Adrenal gland (tissue), 9 donors: ENCODE measurements at regions not wholly inside any gene's neighbourhood (a gene's known extent, or its start where the extent isn't known, plus 50 kb on each side); places are given as distances from the start of the nearest gene placed in this dataset.

Experiments used
- DNase-seq, 7 donors: peaks; one replicate each; pipeline ENCODE4 v3.0.0-alpha.2; 2019 to 2020
- H3K27ac ChIP-seq, 5 donors: fragments of 200-600 bp; sonication (generic) in 4 of 5; 1 replicate in 3 of 5; 2 replicates in 2 of 5; pipeline versions ENCODE4 v1.5.1 to v1.8.0; 2016 to 2020; ENCODE audit warnings: mild to moderate bottlenecking in 1 of 5
- H3K27me3 ChIP-seq: fragments of 200-600 bp; 2 replicates; pipeline ENCODE4 v1.8.0; 2021
- H3K36me3 ChIP-seq, 2 donors: fragments of 200-600 bp; replicated peaks in 1 of 2; 1 replicate in 1 of 2; 2 replicates in 1 of 2; pipeline versions ENCODE4 v1.5.1 to v1.8.0; 2018 to 2022
- H3K4me1 ChIP-seq, 2 donors: fragments of 200-600 bp; replicated peaks in 1 of 2; 1 replicate in 1 of 2; 2 replicates in 1 of 2; pipeline versions ENCODE4 v1.5.1 to v1.8.0; 2018 to 2021
- H3K4me3 ChIP-seq, 4 donors: fragments of 200-600 bp; sonication (generic) in 3 of 4; one replicate each; pipeline ENCODE4 v1.5.1; 2016 to 2018
- H3K9me3 ChIP-seq, 3 donors: fragments of 200-600 bp; sonication (generic) in 1 of 3; replicated peaks in 1 of 3; 1 replicate in 2 of 3; 2 replicates in 1 of 3; pipeline versions ENCODE4 v1.5.1 to v1.8.0; 2016 to 2021
- POLR2A ChIP-seq, 2 donors: fragments of 450-650 bp; IDR thresholded peaks; one replicate each; pipeline ENCODE4 v1.6.1; 2017; ENCODE audit warnings: antibody characterized with exemption in 2 of 2, mild to moderate bottlenecking in 2 of 2, moderate library complexity in 1 of 2
- WGBS, 4 donors: extraction: QIAGEN DNeasy Blood & Tissue Kit in 2 of 4; methylation state at CpG; one replicate each; pipeline versions ENCODE4 v1.1.5 to v1.1.7; 2013 to 2017; 5-methylcytosine and 5-hydroxymethylcytosine counted together
- intact Hi-C, 2 donors: fragments of 100-400 bp; cut with DNase I; formaldehyde crosslinking; loops; one replicate each; pipeline versions ENCODE4 v1.14.1 to v1.15.0; 2022 to 2023
- TF ChIP-seq, protein P1 (sequence below), 6 experiments: fragments of 450-650 bp in 4 of 6; fragments of 200-600 bp in 2 of 6; sonication (generic) in 1 of 6; IDR thresholded peaks; 1 replicate in 5 of 6; 2 replicates in 1 of 6; pipeline versions ENCODE4 v1.5.1 to v1.8.0; 2016 to 2021; ENCODE audit warnings: antibody characterized with exemption in 6 of 6, mild to moderate bottlenecking in 2 of 6, moderate library complexity in 1 of 6
- donor health status: healthy with polysubstance abuse.
- donor health status: Bipolar disorder and iron deficiency.
- donor health status: DM: yes; HTN: yes; CAD: no.
- donor health status: DM: no; HTN: no; CAD: no.
- donor health status: DM: no; HTN: no; CAD: no.

DNA sequence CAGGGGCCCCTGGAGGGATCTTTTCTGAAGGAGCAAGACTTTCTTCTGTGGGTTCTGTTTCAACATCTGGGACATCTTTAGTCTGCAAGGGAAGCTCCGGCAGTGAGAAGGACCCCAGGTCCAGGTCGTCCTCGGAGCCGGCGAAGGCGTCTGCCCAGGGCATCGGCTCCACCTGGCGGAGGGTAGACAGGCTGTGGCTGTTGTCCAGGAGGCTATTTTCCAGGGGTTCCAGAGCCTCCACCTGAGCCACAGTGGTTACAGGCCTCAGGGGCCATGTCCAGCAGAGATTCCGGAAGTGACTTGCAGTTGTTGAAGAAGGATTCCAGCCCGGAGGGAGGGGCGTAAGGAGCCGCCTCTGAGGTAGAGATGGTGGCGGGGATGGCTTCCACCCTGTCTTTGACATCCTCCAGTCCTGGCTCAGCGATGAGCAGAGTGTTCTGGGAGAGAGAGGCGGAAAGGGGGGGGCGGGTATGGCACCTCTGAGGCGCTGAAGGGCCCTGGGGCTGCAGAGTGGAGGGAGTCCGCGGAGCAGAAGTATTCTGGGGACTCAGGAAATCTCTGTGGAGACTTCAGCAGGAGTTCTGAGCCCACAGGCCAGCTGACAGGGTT, 891.3 kb upstream of the LRRTM1 start:
- Histone ChIP-seq H3K4me3 (no peak overlapping the region), H3K27me3 (no peaks in the 10 kb centered on the region), H3K9me3 (no peaks in the 10 kb centered on the region), H3K4me1 (no peaks in the 10 kb centered on the region), H3K27ac (no peak overlapping the region), H3K36me3 (no peaks in the 10 kb centered on the region)
- intact Hi-C loops, result no loop called here
- DNase-seq, result no peak
- TF ChIP-seq POLR2A (IDR thresholded peaks at IDR 0.05), result no peak
- TF ChIP-seq, protein P1, sequence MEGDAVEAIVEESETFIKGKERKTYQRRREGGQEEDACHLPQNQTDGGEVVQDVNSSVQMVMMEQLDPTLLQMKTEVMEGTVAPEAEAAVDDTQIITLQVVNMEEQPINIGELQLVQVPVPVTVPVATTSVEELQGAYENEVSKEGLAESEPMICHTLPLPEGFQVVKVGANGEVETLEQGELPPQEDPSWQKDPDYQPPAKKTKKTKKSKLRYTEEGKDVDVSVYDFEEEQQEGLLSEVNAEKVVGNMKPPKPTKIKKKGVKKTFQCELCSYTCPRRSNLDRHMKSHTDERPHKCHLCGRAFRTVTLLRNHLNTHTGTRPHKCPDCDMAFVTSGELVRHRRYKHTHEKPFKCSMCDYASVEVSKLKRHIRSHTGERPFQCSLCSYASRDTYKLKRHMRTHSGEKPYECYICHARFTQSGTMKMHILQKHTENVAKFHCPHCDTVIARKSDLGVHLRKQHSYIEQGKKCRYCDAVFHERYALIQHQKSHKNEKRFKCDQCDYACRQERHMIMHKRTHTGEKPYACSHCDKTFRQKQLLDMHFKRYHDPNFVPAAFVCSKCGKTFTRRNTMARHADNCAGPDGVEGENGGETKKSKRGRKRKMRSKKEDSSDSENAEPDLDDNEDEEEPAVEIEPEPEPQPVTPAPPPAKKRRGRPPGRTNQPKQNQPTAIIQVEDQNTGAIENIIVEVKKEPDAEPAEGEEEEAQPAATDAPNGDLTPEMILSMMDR (IDR thresholded peaks at IDR 0.05), result no peak
- 89 to 95% (median 92%) methylated on average over 10 to 19 of the region's 19 CpGs for WGBS, 4 donors

DNA sequence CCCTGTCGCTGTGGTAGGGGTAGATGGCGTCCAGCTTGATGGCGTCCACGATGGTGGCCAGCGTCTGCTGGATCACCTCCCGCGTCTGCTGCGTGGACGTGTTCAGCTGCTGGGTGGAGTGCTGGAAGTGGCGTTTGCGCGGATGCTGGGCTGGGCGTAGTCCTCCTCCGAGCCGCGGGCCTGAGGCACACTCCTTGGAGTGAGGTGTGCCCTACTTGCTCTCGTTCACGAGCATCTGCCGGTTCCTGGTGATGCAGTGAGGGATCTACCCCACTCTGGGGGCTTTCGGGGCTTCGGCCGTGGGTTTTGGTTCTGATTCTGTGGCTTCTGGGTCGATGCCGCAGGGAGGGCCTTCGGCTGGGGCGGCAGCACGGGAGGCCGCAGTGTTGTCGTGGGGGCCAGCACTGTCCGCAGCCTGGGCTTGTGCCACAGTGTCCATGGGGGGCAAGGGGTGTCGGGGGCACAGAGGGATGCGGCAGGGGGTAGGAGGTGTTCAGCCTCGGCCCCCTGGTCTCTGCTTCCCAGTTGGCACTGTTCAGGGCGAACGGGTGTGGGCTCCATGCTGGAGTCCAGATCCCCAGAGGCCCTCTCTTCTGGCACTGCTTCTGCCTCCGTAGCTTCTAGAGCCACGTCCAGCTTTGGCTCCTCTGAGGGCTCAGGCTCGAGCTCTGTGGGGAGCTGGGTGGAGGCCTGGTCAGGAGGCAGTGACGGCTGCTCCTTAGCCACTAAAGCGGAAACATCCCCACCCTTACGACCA, 890.6 kb upstream of the LRRTM1 start:
- Histone ChIP-seq H3K27ac (no peak overlapping the region), H3K4me3 (no peak overlapping the region), H3K4me1 (no peaks in the 10 kb centered on the region), H3K9me3 (no peaks in the 10 kb centered on the region), H3K36me3 (no peaks in the 10 kb centered on the region), H3K27me3 (no peaks in the 10 kb centered on the region)
- intact Hi-C loops, result no loop called here
- no peak for DNase-seq
- 91 to 95% (median 92%) methylated on average over 12 to 41 of the region's 41 CpGs for WGBS, 4 donors
- TF ChIP-seq, protein P1 (IDR thresholded peaks at IDR 0.05), result no peak
- TF ChIP-seq POLR2A (IDR thresholded peaks at IDR 0.05), result no peak

DNA sequence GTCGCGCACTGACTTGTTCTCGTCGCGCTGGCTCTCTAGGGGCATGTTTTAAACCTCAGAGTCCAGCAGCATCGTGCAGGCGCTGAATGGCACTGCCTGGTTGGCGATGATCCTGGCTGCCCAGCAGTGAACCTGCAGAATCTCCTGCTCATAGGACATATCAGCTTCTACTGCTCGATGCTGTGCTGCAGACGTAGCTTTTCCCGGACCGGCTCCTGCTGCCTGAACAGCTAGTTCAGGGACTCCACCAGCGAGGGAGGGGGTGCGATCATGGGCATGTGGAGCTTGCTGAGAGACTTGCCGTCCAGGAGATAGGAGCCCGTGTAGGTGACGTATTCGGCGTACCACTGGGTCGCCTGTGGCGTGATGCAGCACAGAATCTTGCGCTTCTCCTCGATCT, 890.0 kb upstream of the LRRTM1 start:
- WGBS, 4 donors, result 90 to 96% (median 93%) methylated on average over 8 to 23 of the region's 23 CpGs
- Histone ChIP-seq H3K4me1 (no peaks in the 10 kb centered on the region), H3K27ac (no peak overlapping the region), H3K36me3 (no peaks in the 10 kb centered on the region), H3K27me3 (no peaks in the 10 kb centered on the region), H3K4me3 (no peak overlapping the region), H3K9me3 (no peaks in the 10 kb centered on the region)
- intact Hi-C loops, result no loop called here
- no peak for DNase-seq
- TF ChIP-seq, protein P1 (IDR thresholded peaks at IDR 0.05), result no peak
- no peak for TF ChIP-seq POLR2A (IDR thresholded peaks at IDR 0.05)

DNA sequence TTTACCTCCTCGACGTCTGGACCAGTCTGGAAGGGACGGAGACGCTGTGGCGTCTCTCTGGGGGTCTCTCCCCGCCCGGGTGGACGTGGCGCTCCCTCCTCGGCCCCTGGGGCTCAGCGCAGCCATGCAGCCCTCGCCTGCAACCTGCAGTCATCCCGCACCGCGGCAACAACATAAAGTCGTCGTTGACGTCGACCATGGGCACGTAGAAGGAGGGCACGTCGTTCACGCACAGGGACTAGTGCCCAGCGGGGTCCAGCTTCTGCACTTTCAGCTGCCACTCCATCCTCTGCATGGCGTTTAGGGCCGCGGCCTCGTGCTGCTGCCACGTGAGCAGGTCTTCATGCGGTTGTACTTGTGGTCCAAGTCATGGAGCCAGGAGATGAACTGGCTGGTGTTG, 889.6 kb upstream of the LRRTM1 start:
- no peaks in the 10 kb centered on the region for H3K27me3 ChIP-seq
- H3K4me3 ChIP-seq, result no peak overlapping the region

More for the DNA sequence above, 889.6 kb upstream of the LRRTM1 start:
- H3K36me3 ChIP-seq, result no peaks in the 10 kb centered on the region
- H3K4me1 ChIP-seq, result no peaks in the 10 kb centered on the region
- no peaks in the 10 kb centered on the region for H3K9me3 ChIP-seq
- intact Hi-C loops, result no loop called here
- no peak for DNase-seq
- no peak for TF ChIP-seq POLR2A (IDR thresholded peaks at IDR 0.05)
- TF ChIP-seq, protein P1 (IDR thresholded peaks at IDR 0.05), result no peak
- 88 to 92% (median 91%) methylated on average over 19 to 30 of the region's 30 CpGs for WGBS, 4 donors
- H3K27ac ChIP-seq, result no peak overlapping the region
